SJCRH30 (cell line): ENCODE measurements at regions not wholly inside any gene's neighbourhood (a gene's known extent, or its start where the extent isn't known, plus 50 kb on each side); places are given as distances from the start of the nearest gene placed in this dataset.

Experiments used
- DNase-seq, 2 experiments: peaks; one replicate each; pipeline ENCODE4 v3.0.0-alpha.2; 2015 to 2020
- H3K27ac ChIP-seq: fragments of 250-450 bp; sonication (Bioruptor Pico); 2 replicates; pipeline ENCODE4 v1.5.1; 2020; ENCODE audit warnings: mild to moderate bottlenecking, moderate library complexity
- H3K27me3 ChIP-seq: fragments of 250-450 bp; sonication (Bioruptor Pico); 2 replicates; pipeline ENCODE4 v1.5.1; 2020; ENCODE audit warnings: mild to moderate bottlenecking, moderate library complexity
- H3K36me3 ChIP-seq: fragments of 250-450 bp; sonication (Bioruptor Pico); 2 replicates; pipeline ENCODE4 v1.5.1; 2020; ENCODE audit warnings: mild to moderate bottlenecking, moderate library complexity
- H3K4me1 ChIP-seq: fragments of 250-450 bp; sonication (Bioruptor Pico); 2 replicates; pipeline ENCODE4 v1.5.1; 2020; ENCODE audit warnings: mild to moderate bottlenecking, moderate library complexity
- H3K4me3 ChIP-seq: fragments of 250-450 bp; sonication (Bioruptor Pico); 2 replicates; pipeline ENCODE4 v1.5.1; 2020; ENCODE audit warnings: mild to moderate bottlenecking, moderate library complexity
- H3K9me3 ChIP-seq: fragments of 250-450 bp; sonication (Bioruptor Pico); replicated peaks from 2 replicates; pipeline ENCODE4 v1.5.1; 2020; ENCODE audit warnings: mild to moderate bottlenecking, moderate library complexity

GRCh38 chr3:43956945-43957344 is 266.2 kb downstream of the ABHD5 start:
- Histone ChIP-seq H3K36me3 (no peaks in the 10 kb centered on the region), H3K27ac (no peak overlapping the region), H3K4me1 (peaks cover 9% of the 10 kb centered on the region; the same call in 1 of the 2 replicates), H3K27me3 (no peaks in the 10 kb centered on the region), H3K9me3 (no peaks in the 10 kb centered on the region), H3K4me3 (no peak overlapping the region)
- DNase-seq: no peak

DNA sequence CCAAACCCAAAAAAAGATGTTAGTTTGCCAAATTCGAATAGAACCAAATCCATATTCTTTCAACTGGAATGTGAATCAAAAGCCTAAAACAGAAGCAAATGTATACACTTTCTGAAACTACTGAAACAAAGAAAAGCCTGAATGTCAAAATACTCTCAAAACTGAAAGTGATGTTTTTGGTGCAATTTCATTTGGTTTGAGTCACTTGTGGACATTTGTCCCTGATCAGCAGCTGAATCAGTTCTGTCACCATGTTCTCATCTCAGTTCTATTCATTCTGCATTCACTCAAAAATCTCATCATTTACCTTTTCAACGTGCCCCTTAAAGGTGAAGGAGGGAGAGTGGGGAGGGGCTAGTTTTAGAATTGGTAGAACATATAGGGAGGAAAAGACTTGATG is 266.8 kb downstream of the ABHD5 start:
- H3K36me3 ChIP-seq: no peaks in the 10 kb centered on the region
- no peaks in the 10 kb centered on the region for H3K27me3 ChIP-seq
- H3K27ac ChIP-seq: no peak overlapping the region
- no peak overlapping the region for H3K4me3 ChIP-seq
- no peak for DNase-seq
- peaks cover 9% of the 10 kb centered on the region; the same call in 1 of the 2 replicates for H3K4me1 ChIP-seq
- H3K9me3 ChIP-seq: no peaks in the 10 kb centered on the region

DNA sequence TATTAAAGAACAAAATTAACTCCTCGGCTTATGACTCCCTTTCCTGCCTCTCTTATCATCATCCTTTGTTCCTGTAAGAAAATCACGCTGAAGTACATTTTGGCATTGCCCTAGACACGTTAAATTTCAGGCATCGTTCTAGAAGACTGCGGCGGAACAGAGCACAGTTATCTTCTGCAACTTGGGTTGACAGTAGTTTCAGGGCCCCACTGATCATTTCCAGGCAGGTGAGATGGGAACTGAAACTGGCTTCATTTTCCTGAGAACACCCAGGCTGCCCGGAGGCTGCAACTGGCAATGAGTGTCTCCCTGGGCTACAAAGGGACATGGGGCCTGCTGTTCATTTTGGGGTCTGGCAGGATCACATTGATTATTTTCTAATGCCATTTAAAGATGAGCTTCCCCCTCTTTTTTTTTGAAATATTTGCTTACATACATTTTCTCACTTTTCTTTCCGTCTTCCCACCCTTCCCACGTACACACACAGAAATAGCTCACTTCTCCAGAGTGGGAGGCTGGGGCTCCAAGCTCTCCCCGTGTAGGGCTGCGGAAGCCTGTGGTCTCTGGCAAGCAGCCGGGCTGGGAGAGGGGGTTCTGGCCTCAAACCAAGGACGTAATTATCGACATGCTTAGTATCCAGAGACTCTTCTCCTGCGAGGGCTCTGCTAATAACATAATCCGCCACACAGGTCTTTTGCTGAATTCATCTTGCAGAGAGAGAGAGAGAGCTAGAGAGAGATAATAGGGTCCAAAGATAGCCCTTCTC is 267.4 kb downstream of the ABHD5 start:
- H3K9me3 ChIP-seq: no peaks in the 10 kb centered on the region
- DNase-seq: no peak
- no peaks in the 10 kb centered on the region for H3K36me3 ChIP-seq
- H3K27me3 ChIP-seq: no peaks in the 10 kb centered on the region
- H3K4me1 ChIP-seq: peaks cover 9% of the 10 kb centered on the region; the same call in 1 of the 2 replicates
- H3K4me3 ChIP-seq: no peak overlapping the region
- H3K27ac ChIP-seq: no peak overlapping the region

- Histone ChIP-seq H3K9me3 (no peaks in the 10 kb centered on the region), H3K27ac (no peak overlapping the region), H3K4me3 (no peak overlapping the region), H3K27me3 (no peaks in the 10 kb centered on the region), H3K36me3 (no peaks in the 10 kb centered on the region), H3K4me1 (peaks cover 1% of the 10 kb centered on the region; the same call in 1 of the 2 replicates)
- DNase-seq: no peak
These were observed 268.2 kb downstream of the ABHD5 start for GRCh38 chr3:43958973-43959372.

DNA sequence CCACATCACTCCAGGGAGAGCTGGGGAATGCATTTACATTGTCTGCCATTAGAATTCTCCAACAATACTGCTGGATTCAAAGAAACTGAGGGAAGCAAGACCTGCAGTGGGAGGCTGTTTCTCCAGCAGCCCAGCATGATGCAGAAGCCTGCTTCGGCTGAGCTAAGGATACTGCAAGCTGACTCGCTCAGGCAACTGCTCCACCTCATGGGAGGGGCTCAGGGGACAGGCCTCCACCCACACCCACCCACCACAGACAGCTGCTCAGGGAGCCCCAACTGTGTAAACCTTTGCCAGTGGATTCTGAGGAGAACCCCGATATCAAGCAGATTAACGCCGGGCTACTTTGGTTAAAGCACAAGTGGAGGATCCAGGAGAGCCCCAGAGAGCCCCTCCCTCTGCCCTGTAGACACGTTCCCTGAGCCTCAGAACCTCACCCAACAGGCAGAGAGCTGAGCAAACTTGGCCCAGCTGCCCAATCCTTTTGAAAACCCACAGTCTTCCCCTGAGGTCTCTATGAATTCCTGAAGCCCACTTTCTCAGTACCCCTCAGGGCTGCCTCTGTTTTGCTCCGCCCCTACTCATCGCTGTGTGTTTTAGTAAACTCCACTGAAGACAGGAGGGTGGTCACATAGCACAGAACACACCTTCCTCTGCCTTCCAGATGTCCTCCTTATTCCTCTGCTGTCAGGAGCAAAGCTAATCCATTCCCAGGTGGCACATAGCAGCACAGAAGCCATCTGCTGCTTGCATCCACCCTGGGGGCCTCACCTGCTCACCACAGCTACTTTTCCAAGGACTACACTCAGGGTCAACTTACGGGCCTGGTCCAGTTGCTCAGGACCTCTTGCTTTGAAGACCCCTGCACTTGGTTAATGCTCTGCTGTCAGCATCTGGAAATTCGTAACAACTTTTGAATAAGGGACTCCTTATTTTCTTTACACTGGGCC is 269.0 kb downstream of the ABHD5 start:
- H3K4me1 ChIP-seq: no peaks in the 10 kb centered on the region
- no peaks in the 10 kb centered on the region for H3K27me3 ChIP-seq
- no peak overlapping the region for H3K4me3 ChIP-seq
- H3K36me3 ChIP-seq: no peaks in the 10 kb centered on the region
- DNase-seq: peak in 1 of 2 experiments; percentile 13
- H3K27ac ChIP-seq: no peak overlapping the region
- no peaks in the 10 kb centered on the region for H3K9me3 ChIP-seq

DNA sequence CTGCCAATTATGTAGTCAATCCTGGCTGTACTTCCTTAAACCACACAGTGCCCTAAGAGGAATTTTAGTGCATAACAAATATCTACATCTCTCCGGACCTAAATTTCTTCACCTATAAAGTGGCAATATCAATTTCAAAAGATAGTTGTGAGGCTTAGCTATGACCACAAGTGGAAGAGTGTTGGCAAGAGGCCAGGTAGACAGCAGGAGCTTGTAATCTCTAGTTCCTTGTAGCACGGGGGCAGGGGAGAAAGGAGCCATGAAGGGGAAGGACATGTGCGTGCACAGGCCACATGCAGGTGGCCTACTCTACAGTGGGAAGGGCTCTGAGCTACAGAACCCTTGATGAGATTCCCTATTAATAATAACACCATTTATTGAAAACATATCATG is 269.7 kb downstream of the ABHD5 start:
- Histone ChIP-seq H3K4me3 (no peak overlapping the region), H3K27ac (no peak overlapping the region), H3K27me3 (no peaks in the 10 kb centered on the region), H3K36me3 (no peaks in the 10 kb centered on the region), H3K4me1 (no peaks in the 10 kb centered on the region), H3K9me3 (no peaks in the 10 kb centered on the region)
- peak; percentile 12 to 42 for DNase-seq

DNA sequence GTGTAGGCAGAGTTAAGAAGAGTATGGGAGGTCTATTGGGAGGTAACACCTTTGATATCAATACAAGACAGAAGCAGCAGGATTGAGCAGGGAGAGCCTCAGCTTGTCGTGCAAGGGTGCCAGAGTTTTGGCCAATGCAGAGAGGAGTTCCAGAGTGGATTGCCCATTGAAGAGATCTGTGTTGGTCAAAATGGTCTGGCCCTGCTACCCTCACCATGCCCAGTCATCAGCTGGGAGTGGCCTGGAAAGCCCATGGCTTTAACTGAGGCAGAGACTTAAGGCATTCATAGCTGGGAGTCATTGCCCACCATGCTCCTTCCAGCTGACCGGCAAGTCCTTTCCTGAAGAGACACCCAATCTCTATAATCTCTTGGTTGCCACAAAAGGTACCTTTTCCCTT is 271.3 kb downstream of the ABHD5 start:
- no peaks in the 10 kb centered on the region for H3K36me3 ChIP-seq
- no peak overlapping the region for H3K4me3 ChIP-seq
- no peak for DNase-seq
- no peaks in the 10 kb centered on the region for H3K4me1 ChIP-seq
- H3K27me3 ChIP-seq: no peaks in the 10 kb centered on the region
- no peak overlapping the region for H3K27ac ChIP-seq
- H3K9me3 ChIP-seq: no peaks in the 10 kb centered on the region

- Histone ChIP-seq H3K9me3 (no peaks in the 10 kb centered on the region), H3K4me1 (no peaks in the 10 kb centered on the region), H3K27ac (no peak overlapping the region), H3K27me3 (no peaks in the 10 kb centered on the region), H3K4me3 (no peak overlapping the region), H3K36me3 (no peaks in the 10 kb centered on the region)
- DNase-seq: no peak
These were observed 272.5 kb downstream of the ABHD5 start for GRCh38 chr3:43963208-43963607.

GRCh38 chr3:43964640-43965039 is 273.9 kb downstream of the ABHD5 start:
- no peaks in the 10 kb centered on the region for H3K9me3 ChIP-seq
- DNase-seq: no peak

GRCh38 chr3:43965656-43966055 is 274.9 kb downstream of the ABHD5 start:
- DNase-seq: no peak
- Histone ChIP-seq H3K9me3 (no peaks in the 10 kb centered on the region), H3K4me3 (no peak overlapping the region), H3K36me3 (no peaks in the 10 kb centered on the region), H3K4me1 (no peaks in the 10 kb centered on the region), H3K27me3 (no peaks in the 10 kb centered on the region), H3K27ac (no peak overlapping the region)

More at GRCh38 chr3:43964640-43965039, 273.9 kb downstream of the ABHD5 start:
- Histone ChIP-seq H3K27ac (no peak overlapping the region), H3K4me1 (no peaks in the 10 kb centered on the region), H3K36me3 (no peaks in the 10 kb centered on the region), H3K27me3 (no peaks in the 10 kb centered on the region), H3K4me3 (no peak overlapping the region)

DNA sequence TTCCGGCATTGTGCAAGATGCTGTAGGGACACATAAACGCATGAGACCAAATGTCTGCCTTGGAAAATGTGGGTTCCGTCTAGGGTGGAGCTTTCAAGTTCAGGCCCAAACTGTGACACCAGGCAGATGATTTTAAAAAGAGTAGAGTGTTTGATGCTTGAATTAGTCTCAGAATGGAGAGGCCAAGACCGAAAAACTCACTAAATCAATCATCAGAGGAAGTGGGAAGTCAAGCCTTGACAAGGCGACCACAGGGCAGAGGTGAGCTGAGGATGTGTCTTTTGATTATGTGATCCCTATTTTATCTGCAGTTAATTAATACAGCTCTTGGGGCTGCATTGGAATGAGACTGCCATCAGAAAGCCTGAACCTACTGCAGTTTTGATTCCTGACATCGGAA is 275.4 kb downstream of the ABHD5 start:
- H3K9me3 ChIP-seq: no peaks in the 10 kb centered on the region
- no peak overlapping the region for H3K4me3 ChIP-seq
- H3K27ac ChIP-seq: no peak overlapping the region
- H3K4me1 ChIP-seq: no peaks in the 10 kb centered on the region
- H3K36me3 ChIP-seq: no peaks in the 10 kb centered on the region
- H3K27me3 ChIP-seq: no peaks in the 10 kb centered on the region
- no peak for DNase-seq

DNA sequence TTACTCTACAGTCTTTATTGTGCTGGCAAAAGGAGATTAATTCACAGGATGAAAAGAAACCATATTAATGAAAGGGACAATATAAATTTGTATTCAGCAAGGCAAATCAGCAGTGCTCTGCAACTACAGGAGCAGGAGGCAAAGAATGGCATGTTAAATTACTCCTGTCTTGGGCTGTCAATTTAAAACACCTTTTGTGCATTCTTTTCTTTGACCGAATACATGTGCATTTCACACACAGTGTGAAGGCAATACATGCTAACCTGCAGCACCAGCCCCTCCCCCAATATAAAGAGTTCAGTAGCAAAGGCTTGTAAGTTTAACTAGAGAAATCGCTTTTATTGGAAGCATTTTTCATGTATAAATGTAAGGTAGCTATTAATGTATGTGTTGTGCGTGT is 275.2 kb upstream of the TOPAZ1 start:
- Histone ChIP-seq H3K9me3 (no peaks in the 10 kb centered on the region), H3K27me3 (no peaks in the 10 kb centered on the region), H3K27ac (no peak overlapping the region), H3K4me1 (no peaks in the 10 kb centered on the region), H3K36me3 (no peaks in the 10 kb centered on the region), H3K4me3 (no peak overlapping the region)
- DNase-seq: no peak

DNA sequence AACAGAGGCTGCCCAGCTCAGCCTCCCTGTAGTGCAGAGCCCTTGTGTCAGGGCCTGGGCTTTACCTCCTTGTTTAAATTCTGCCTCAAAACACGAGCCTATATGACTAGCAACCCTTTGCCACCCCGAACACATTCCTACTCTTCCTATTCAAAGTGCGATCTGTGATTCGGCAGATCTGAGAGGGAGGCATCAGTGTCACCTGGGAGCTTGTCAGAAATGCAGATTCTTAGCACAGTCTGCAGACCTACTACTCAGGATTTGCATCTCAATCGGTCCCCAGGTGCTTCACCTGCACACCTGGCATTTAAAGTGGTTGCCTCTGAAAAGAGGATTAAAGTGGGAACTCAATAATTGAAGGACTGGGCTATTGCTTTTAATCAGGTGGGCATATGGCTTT is 273.2 kb upstream of the TOPAZ1 start:
- no peak overlapping the region for H3K4me3 ChIP-seq

GRCh38 chr3:43969944-43970343 is 271.7 kb upstream of the TOPAZ1 start:
- H3K9me3 ChIP-seq: no peaks in the 10 kb centered on the region
- H3K4me1 ChIP-seq: no peaks in the 10 kb centered on the region

More for the DNA sequence above, 273.2 kb upstream of the TOPAZ1 start:
- DNase-seq: no peak
- Histone ChIP-seq H3K27ac (no peak overlapping the region), H3K36me3 (no peaks in the 10 kb centered on the region), H3K27me3 (no peaks in the 10 kb centered on the region), H3K9me3 (no peaks in the 10 kb centered on the region), H3K4me1 (no peaks in the 10 kb centered on the region)

DNA sequence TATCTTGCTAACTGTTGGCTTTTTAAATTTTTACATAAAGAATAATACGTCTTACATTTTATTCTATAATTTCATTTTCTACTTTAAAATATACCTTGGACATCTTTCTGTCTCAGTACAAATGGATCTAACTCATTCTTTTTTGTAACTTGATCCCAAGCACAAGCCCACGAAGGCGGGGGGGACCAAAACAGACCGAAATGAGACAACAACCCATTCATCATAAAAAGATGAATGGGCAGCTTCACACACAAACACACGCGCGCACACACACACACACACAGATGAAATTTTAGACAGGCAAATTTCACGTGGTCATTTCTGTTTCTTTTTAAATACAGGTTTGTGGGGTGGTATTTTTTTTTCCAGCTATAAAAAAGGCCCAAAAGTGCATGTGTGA is 271.3 kb upstream of the TOPAZ1 start:
- H3K27me3 ChIP-seq: no peaks in the 10 kb centered on the region
- no peak overlapping the region for H3K27ac ChIP-seq
- no peak for DNase-seq
- H3K9me3 ChIP-seq: no peaks in the 10 kb centered on the region
- no peaks in the 10 kb centered on the region for H3K36me3 ChIP-seq
- H3K4me1 ChIP-seq: no peaks in the 10 kb centered on the region
- no peak overlapping the region for H3K4me3 ChIP-seq

More at GRCh38 chr3:43969944-43970343, 271.7 kb upstream of the TOPAZ1 start:
- DNase-seq: no peak
- Histone ChIP-seq H3K27ac (no peak overlapping the region), H3K4me3 (no peak overlapping the region), H3K27me3 (no peaks in the 10 kb centered on the region), H3K36me3 (no peaks in the 10 kb centered on the region)
